MCF 10A (cell line): ENCODE measurements at regions not wholly inside any gene's neighbourhood (a gene's known extent, or its start where the extent isn't known, plus 50 kb on each side); places are given as distances from the start of the nearest gene placed in this dataset. TPM values are rescaled to one million over a fixed set of nuclear protein-coding genes. Genes with fewer than 3 reads are reported as not detected.

Experiments used
- BruUV-seq: library from RNA; stranded (reverse); fragments of 400-500 nt; replicated peaks from 2 replicates; lab custom pipeline; 2021; lab: Mats Ljungman, UMichigan
- CTCF ChIA-PET: fragments of 300-600 bp; sonication (Branson Sonifier 250); formaldehyde crosslinking; extraction: SDS; loops from one replicate; lab custom pipeline; 2021; ENCODE audit warnings: antibody characterized with exemption, inconsistent platforms; lab: Yijun Ruan, JAX
- POLR2A ChIA-PET: fragments of 300-600, 350-650 bp; sonication (Branson Sonifier 250); formaldehyde crosslinking; extraction: SDS; loops from one replicate; lab custom pipeline; 2020; ENCODE audit warnings: antibody characterized with exemption, inconsistent platforms; lab: Yijun Ruan, JAX
- DNase-seq: peaks from one replicate; pipeline ENCODE4 v3.0.0-alpha.2; 2018; ENCODE audit not compliant: unreplicated experiment
- H3K27ac Mint-ChIP-seq: one replicate; pipeline ENCODE4 v1.8.0; 2022; ENCODE audit warnings: mild to moderate bottlenecking, low read depth, mixed read lengths; ENCODE audit not compliant: unreplicated experiment
- H3K27me3 Mint-ChIP-seq: one replicate; pipeline ENCODE4 v1.8.0; 2022; ENCODE audit warnings: mixed read lengths; ENCODE audit not compliant: insufficient read depth, unreplicated experiment
- H3K36me3 Mint-ChIP-seq: one replicate; pipeline ENCODE4 v1.8.0; 2022; ENCODE audit warnings: mild to moderate bottlenecking, moderate library complexity, mixed read lengths; ENCODE audit not compliant: insufficient read depth, unreplicated experiment
- H3K4me1 Mint-ChIP-seq: one replicate; pipeline ENCODE4 v1.8.0; 2022; ENCODE audit warnings: mixed read lengths; ENCODE audit not compliant: insufficient read depth, unreplicated experiment
- H3K4me3 Mint-ChIP-seq: one replicate; pipeline ENCODE4 v1.8.0; 2022; ENCODE audit warnings: mild to moderate bottlenecking, moderate library complexity, mixed read lengths; ENCODE audit not compliant: unreplicated experiment
- H3K9me3 Mint-ChIP-seq: one replicate; pipeline ENCODE4 v1.8.0; 2022; ENCODE audit warnings: mixed read lengths; ENCODE audit not compliant: unreplicated experiment
- intact Hi-C: fragments of 100-400 bp; cut with micrococcal nuclease; formaldehyde crosslinking; loops from 2 replicates; pipeline ENCODE4 v1.14.1; 2022
- microRNA-seq: library from miRNA; unstranded; fragments of <30 nt; microRNA quantifications from one replicate; pipeline ENCODE4 v1.2.0, GENCODE V29; 2022
- TF ChIP-seq, protein P1 (sequence below): fragments of 200-600 bp; IDR thresholded peaks from one replicate; pipeline ENCODE4 v1.8.0; 2022; ENCODE audit warnings: antibody characterized with exemption, mild to moderate bottlenecking; ENCODE audit not compliant: unreplicated experiment

DNA sequence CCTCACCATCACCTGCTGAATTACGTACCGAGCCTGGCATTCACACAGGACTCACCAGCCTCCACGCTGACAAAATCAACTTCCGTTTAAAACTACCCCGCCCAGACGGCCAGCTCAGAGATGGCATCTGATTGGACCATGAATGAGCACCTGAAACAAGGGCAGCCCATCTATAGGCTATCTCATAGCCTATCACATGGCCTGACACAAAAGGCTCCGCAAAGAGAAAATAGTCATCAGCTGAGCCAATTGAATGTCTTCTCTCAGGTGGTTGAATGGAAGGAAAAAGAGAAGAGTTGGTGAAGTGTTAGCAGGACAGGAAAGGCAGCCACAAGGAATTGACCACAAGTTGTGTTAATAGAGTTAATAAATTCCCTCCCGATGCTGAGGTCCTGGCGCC, 50.6 kb upstream of the ZC3H12A start:
- ChIA-PET CTCF (interaction anchor here (0.6 to 3.1 kb wide), 2 partner anchors 10 to 355 kb away, joined by 5 to 22 read pairs; no protein-coding TSS in a partner anchor), POLR2A (no interaction called here)
- TF ChIP-seq, protein P1, sequence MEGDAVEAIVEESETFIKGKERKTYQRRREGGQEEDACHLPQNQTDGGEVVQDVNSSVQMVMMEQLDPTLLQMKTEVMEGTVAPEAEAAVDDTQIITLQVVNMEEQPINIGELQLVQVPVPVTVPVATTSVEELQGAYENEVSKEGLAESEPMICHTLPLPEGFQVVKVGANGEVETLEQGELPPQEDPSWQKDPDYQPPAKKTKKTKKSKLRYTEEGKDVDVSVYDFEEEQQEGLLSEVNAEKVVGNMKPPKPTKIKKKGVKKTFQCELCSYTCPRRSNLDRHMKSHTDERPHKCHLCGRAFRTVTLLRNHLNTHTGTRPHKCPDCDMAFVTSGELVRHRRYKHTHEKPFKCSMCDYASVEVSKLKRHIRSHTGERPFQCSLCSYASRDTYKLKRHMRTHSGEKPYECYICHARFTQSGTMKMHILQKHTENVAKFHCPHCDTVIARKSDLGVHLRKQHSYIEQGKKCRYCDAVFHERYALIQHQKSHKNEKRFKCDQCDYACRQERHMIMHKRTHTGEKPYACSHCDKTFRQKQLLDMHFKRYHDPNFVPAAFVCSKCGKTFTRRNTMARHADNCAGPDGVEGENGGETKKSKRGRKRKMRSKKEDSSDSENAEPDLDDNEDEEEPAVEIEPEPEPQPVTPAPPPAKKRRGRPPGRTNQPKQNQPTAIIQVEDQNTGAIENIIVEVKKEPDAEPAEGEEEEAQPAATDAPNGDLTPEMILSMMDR = no peak
- no peaks in the 10 kb centered on the region for H3K4me1 Mint-ChIP-seq
- H3K27ac Mint-ChIP-seq = no peak overlapping the region
- DNase-seq = no peak
- no peaks in the 10 kb centered on the region for H3K36me3 Mint-ChIP-seq
- intact Hi-C loops = no loop called here
- H3K27me3 Mint-ChIP-seq = peaks cover 15% of the 10 kb centered on the region
- no peak overlapping the region for H3K4me3 Mint-ChIP-seq
- H3K9me3 Mint-ChIP-seq = no peaks in the 10 kb centered on the region
- no TSS peak for BruUV-seq

DNA sequence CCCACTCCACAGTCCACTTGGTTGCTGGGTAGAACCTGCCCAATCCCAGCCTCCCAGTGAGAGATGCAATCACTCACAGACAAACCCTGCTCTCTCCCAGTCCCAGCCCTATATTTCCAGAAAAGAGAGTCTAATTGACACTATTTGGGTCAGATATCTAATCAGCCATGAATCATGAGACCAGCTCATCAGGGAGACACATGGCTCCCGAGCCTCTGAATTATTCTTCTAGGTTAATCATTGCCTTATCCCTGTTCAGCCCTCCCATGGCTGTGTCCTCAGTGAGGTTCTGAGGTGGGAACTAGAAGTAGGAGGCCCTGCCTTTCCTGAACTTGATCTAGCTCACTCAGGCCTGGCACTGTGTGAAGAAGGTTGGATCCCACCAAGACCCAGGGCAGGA, 49.9 kb upstream of the ZC3H12A start:
- intact Hi-C loops = no loop called here
- Mint-ChIP-seq H3K27me3 (peaks cover 22% of the 10 kb centered on the region), H3K4me1 (no peaks in the 10 kb centered on the region), H3K4me3 (no peak overlapping the region), H3K27ac (no peak overlapping the region), H3K9me3 (no peaks in the 10 kb centered on the region), H3K36me3 (no peaks in the 10 kb centered on the region)
- ChIA-PET CTCF (interaction anchor here (0.6 to 3.1 kb wide), 5 partner anchors 9 to 872 kb away, joined by 3 to 22 read pairs (median 5); no protein-coding TSS in a partner anchor), POLR2A (no interaction called here)
- DNase-seq = no peak
- TF ChIP-seq, protein P1 = no peak
- no TSS peak for BruUV-seq

Small RNA genes lying in the stretch of these regions (microRNA-seq; reads per million reads assigned to microRNA genes)
- not detected for gene MIR4255
